Neural cell (in vitro differentiated cells): ENCODE measurements at regions not wholly inside any gene's neighbourhood (a gene's known extent, or its start where the extent isn't known, plus 50 kb on each side); places are given as distances from the start of the nearest gene placed in this dataset.

Experiments
- CTCF ChIP-seq: fragments of 450-650 bp; IDR thresholded peaks from 2 replicates; pipeline ENCODE4 v1.5.1; 2014; ENCODE audit warnings: antibody characterized with exemption, mild to moderate bottlenecking, moderate library complexity; ENCODE audit not compliant: poor library complexity, severe bottlenecking
- EP300 ChIP-seq: fragments of 450-650 bp; conservative IDR thresholded peaks from 2 replicates; pipeline ENCODE4 v1.6.1; 2014; ENCODE audit warnings: antibody characterized with exemption, mild to moderate bottlenecking, moderate library complexity; ENCODE audit not compliant: poor library complexity, severe bottlenecking

- TF ChIP-seq CTCF (no peak), EP300 (no peak)
Observed at GRCh38 chr11:134483291-134483690, 71.2 kb upstream of the B3GAT1 start.
